ENCODE measurements at regions not wholly inside any gene's neighbourhood (a gene's known extent, or its start where the extent isn't known, plus 50 kb on each side); places are given as distances from the start of the nearest gene placed in this dataset.

DNA sequence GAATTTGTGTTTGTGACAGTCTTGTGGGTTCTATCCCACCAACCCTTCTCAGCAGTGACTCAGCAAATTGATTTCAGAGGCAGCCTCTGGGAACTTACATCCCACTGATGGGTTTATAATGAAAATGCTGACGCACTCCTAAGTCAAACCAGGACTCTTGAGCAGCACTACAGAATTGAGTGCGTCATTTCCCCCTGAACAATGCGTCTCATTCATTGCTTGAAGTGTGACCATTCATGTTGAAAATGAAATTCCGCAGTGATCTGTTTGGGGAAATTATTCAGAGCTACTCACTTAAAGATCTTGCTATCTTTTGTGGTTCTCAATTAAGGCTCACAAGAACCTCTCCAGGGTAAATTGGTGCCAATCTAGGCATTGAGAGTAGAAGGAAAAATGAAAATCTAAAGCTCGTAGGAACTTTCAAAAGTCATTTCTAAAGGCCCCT lies 417.7 kb upstream of the SLC14A2 start:
- no peaks in the 10 kb centered on the region for H3K9me3 Mint-ChIP-seq
- peak overlapping the region; percentile 2 for H3K27ac Mint-ChIP-seq
- no peak overlapping the region for H3K4me3 Mint-ChIP-seq
- ATAC-seq (peak; percentile 98), DNase-seq (ENCODE audit: low spot score in 2 of 2) (peak; percentile 15 to 77)
- H3K4me1 Mint-ChIP-seq, result peaks cover 13% of the 10 kb centered on the region
- no peaks in the 10 kb centered on the region for H3K36me3 Mint-ChIP-seq

GRCh38 chr18:45198526-45198925 lies 416.8 kb upstream of the SLC14A2 start:
- peaks cover 13% of the 10 kb centered on the region for H3K4me1 Mint-ChIP-seq
- H3K4me3 Mint-ChIP-seq, result no peak overlapping the region
- H3K36me3 Mint-ChIP-seq, result no peaks in the 10 kb centered on the region
- H3K9me3 Mint-ChIP-seq, result no peaks in the 10 kb centered on the region
- no peak for ATAC-seq
- DNase-seq (ENCODE audit: low spot score in 2 of 2), result no peak
- H3K27ac Mint-ChIP-seq, result no peak overlapping the region

- H3K27ac Mint-ChIP-seq, result no peak overlapping the region
- H3K4me3 Mint-ChIP-seq, result no peak overlapping the region
- peak; percentile 60 for ATAC-seq
- no peaks in the 10 kb centered on the region for H3K9me3 Mint-ChIP-seq
- peaks cover 13% of the 10 kb centered on the region for H3K4me1 Mint-ChIP-seq
- no peaks in the 10 kb centered on the region for H3K36me3 Mint-ChIP-seq
- DNase-seq (ENCODE audit: low spot score in 2 of 2), result no peak
Measured at GRCh38 chr18:45201029-45201428, 414.2 kb upstream of the SLC14A2 start.

DNA sequence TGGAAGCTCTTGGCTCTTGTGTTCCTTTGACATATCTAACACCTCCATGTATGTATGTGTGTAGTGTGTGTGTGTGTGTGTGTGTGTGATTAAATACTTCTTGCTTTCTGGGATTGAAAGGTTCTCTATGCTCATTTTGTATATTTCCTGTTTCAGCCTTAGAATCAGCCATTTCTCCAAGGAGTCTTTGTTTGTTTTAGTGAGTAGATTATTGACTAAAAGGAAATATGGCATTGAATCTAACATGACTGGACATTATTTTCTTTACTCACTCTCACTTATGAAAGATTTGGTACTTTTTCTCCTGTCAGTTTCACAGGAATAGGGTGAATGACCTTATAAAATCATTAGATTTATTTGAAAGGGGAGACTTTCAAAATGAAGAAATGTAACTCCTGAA lies 413.8 kb upstream of the SLC14A2 start:
- Mint-ChIP-seq H3K36me3 (no peaks in the 10 kb centered on the region), H3K27ac (no peak overlapping the region), H3K9me3 (no peaks in the 10 kb centered on the region), H3K4me1 (peaks cover 13% of the 10 kb centered on the region), H3K4me3 (no peak overlapping the region)
- DNase-seq (ENCODE audit: low spot score in 2 of 2) (no peak), ATAC-seq (no peak)

GRCh38 chr18:45202061-45202460 lies 413.2 kb upstream of the SLC14A2 start:
- no peaks in the 10 kb centered on the region for H3K36me3 Mint-ChIP-seq
- no peak for DNase-seq (ENCODE audit: low spot score in 2 of 2)
- no peaks in the 10 kb centered on the region for H3K9me3 Mint-ChIP-seq
- no peak for ATAC-seq
- H3K4me1 Mint-ChIP-seq, result peaks cover 11% of the 10 kb centered on the region
- H3K27ac Mint-ChIP-seq, result no peak overlapping the region
- no peak overlapping the region for H3K4me3 Mint-ChIP-seq

GRCh38 chr18:45203677-45204076 lies 411.6 kb upstream of the SLC14A2 start:
- no peaks in the 10 kb centered on the region for H3K9me3 Mint-ChIP-seq
- DNase-seq (ENCODE audit: low spot score in 2 of 2) (no peak), ATAC-seq (no peak)
- no peaks in the 10 kb centered on the region for H3K36me3 Mint-ChIP-seq
- H3K27ac Mint-ChIP-seq, result no peak overlapping the region
- H3K4me1 Mint-ChIP-seq, result peaks cover 6% of the 10 kb centered on the region
- H3K4me3 Mint-ChIP-seq, result no peak overlapping the region

DNA sequence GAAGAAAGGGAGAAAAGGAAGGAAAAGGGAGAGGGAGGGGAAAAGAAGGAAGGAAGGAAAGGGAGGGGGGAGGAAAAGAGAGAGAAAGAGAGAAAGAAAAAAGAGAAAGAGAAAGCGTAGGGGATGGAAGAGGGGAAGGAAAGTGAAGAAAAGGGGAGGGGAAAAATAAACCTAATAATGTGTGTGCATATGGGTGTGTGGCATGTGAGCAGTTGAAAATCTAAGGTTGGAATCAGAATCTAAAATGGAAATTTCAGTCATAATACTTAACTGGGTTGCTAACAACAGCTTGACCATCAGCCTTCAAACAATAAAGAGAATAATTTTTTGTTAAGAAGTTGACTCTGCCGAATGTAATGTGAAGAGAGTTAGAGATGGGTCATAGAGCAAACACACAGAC lies 407.9 kb upstream of the SLC14A2 start:
- no peaks in the 10 kb centered on the region for H3K4me1 Mint-ChIP-seq
- H3K36me3 Mint-ChIP-seq, result no peaks in the 10 kb centered on the region
- DNase-seq (ENCODE audit: low spot score in 2 of 2) (no peak), ATAC-seq (no peak)
- H3K27ac Mint-ChIP-seq, result peak overlapping the region; percentile 6
- H3K9me3 Mint-ChIP-seq, result no peaks in the 10 kb centered on the region
- H3K4me3 Mint-ChIP-seq, result no peak overlapping the region

DNA sequence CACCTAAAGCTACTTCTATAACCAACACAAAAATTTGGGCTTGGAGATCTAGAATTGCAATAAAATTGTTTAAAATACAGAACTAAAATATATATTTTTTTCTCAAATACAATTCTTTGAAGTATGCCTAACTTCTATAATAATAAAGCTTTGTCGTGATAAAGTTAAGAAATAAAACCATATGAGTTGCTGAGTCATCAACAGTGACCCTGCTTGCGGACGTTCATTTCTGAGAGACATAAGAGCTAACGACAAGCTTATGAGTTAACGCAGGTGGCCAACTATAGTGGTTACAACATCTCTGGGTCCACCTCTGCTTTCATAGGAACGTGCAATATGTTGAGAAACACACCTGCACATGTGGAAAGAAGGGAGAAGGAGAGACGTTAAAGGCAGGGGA lies 407.1 kb upstream of the SLC14A2 start:
- Mint-ChIP-seq H3K4me1 (no peaks in the 10 kb centered on the region), H3K27ac (no peak overlapping the region), H3K36me3 (no peaks in the 10 kb centered on the region), H3K9me3 (no peaks in the 10 kb centered on the region), H3K4me3 (no peak overlapping the region)
- ATAC-seq (no peak), DNase-seq (ENCODE audit: low spot score in 2 of 2) (no peak)

GRCh38 chr18:45212181-45213039 lies 402.9 kb upstream of the SLC14A2 start:
- Mint-ChIP-seq H3K27ac (no peak overlapping the region), H3K9me3 (no peaks in the 10 kb centered on the region), H3K36me3 (no peaks in the 10 kb centered on the region), H3K4me3 (no peak overlapping the region), H3K4me1 (no peaks in the 10 kb centered on the region)
- peak; percentile 98 for ATAC-seq
- DNase-seq (ENCODE audit: low spot score in 2 of 2), result peak; percentile 77 to 91

GRCh38 chr18:45213040-45213333 lies 402.3 kb upstream of the SLC14A2 start:
- ATAC-seq, result no peak
- Mint-ChIP-seq H3K4me3 (no peak overlapping the region), H3K36me3 (no peaks in the 10 kb centered on the region), H3K27ac (no peak overlapping the region), H3K9me3 (no peaks in the 10 kb centered on the region), H3K4me1 (no peaks in the 10 kb centered on the region)
- DNase-seq (ENCODE audit: low spot score in 2 of 2), result no peak

DNA sequence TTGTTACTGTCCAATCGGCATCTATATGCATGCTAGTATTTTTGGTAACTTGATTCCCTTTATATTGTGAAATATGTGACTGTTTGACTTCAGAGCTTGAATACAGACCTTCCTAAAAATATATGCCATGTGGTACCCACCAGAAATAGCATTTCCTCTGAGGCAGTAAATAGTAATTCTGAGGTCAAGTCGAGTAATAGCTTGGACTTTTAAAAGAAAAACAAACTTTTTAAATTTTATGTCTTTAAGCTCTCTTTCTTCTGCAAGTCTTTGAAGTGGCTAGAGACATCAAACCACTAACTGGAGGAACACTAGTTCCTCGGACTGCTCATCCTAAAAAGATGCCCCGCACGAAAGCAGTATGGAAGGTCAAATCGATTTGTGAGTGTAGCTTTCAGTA lies 396.8 kb upstream of the SLC14A2 start:
- DNase-seq (ENCODE audit: low spot score in 2 of 2) (no peak), ATAC-seq (no peak)
- H3K4me1 Mint-ChIP-seq, result no peaks in the 10 kb centered on the region
- H3K9me3 Mint-ChIP-seq, result no peaks in the 10 kb centered on the region
- H3K4me3 Mint-ChIP-seq, result no peak overlapping the region
- no peaks in the 10 kb centered on the region for H3K36me3 Mint-ChIP-seq
- no peak overlapping the region for H3K27ac Mint-ChIP-seq

GRCh38 chr18:45221363-45221762 lies 393.9 kb upstream of the SLC14A2 start:
- H3K36me3 Mint-ChIP-seq, result no peaks in the 10 kb centered on the region
- no peak overlapping the region for H3K27ac Mint-ChIP-seq
- DNase-seq (ENCODE audit: low spot score in 2 of 2) (no peak), ATAC-seq (peak; percentile 90)
- H3K9me3 Mint-ChIP-seq, result no peaks in the 10 kb centered on the region
- H3K4me3 Mint-ChIP-seq, result no peak overlapping the region
- no peaks in the 10 kb centered on the region for H3K4me1 Mint-ChIP-seq

GRCh38 chr18:45222180-45222579 lies 393.1 kb upstream of the SLC14A2 start:
- DNase-seq (ENCODE audit: low spot score in 2 of 2) (no peak), ATAC-seq (no peak)
- Mint-ChIP-seq H3K36me3 (no peaks in the 10 kb centered on the region), H3K4me1 (no peaks in the 10 kb centered on the region), H3K4me3 (no peak overlapping the region), H3K27ac (no peak overlapping the region), H3K9me3 (no peaks in the 10 kb centered on the region)

GRCh38 chr18:45227001-45227742 lies 388.1 kb upstream of the SLC14A2 start:
- Mint-ChIP-seq H3K36me3 (no peaks in the 10 kb centered on the region), H3K27ac (no peak overlapping the region), H3K4me3 (no peak overlapping the region), H3K4me1 (no peaks in the 10 kb centered on the region), H3K9me3 (no peaks in the 10 kb centered on the region)
- DNase-seq (ENCODE audit: low spot score in 2 of 2) (no peak), ATAC-seq (no peak)

DNA sequence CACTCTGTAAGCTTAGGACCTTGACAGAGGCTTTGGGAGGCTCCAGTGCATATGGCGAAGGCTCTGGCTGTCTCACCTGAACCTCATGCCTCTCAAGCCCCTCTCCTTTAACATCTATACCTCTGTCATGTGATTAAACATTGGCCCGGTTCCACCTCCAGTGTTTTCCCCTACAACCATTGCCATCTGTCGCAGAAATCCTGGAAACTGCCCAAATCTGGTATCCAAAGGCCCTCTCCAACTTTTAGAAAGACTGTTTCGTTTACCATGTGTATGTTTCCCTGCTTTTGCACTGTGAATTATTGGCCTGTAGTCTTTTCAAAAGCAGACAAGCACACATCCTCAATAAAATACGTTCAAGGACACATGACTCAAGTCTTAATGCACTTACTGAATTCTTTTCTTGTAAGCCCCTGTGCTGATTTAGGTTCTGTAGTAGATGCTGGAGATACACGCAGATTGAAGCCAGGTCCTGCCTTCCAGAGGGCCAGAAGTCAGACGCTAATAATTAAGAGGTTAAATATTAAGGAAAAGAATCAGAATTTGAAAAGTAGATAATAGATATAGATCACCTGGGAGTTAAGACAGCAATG lies 386.4 kb upstream of the SLC14A2 start:
- ATAC-seq (no peak), DNase-seq (ENCODE audit: low spot score in 2 of 2) (no peak)
- Mint-ChIP-seq H3K36me3 (no peaks in the 10 kb centered on the region), H3K9me3 (no peaks in the 10 kb centered on the region), H3K4me3 (no peak overlapping the region), H3K4me1 (no peaks in the 10 kb centered on the region), H3K27ac (no peak overlapping the region)

DNA sequence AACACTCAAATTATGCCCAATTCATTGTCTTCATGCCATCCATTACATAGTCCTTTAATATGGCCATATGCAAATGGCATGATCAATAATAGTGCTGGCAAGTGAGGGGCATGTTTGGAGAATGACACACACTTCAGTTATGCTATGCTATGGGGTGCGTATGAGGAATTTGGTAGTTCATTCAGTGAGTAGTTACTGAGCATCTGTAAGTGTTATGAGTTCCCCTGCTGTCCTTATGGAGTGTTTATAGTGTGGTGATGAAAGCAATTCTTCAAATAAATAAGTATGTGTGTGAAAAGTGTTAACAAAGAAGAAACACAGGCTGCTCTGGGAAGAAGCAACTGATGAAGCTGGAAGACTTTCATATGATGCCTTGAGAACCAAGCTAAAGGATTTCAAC lies 383.7 kb upstream of the SLC14A2 start:
- DNase-seq (ENCODE audit: low spot score in 2 of 2) (no peak), ATAC-seq (no peak)
- no peaks in the 10 kb centered on the region for H3K36me3 Mint-ChIP-seq
- H3K9me3 Mint-ChIP-seq, result no peaks in the 10 kb centered on the region
- H3K27ac Mint-ChIP-seq, result no peak overlapping the region
- no peak overlapping the region for H3K4me3 Mint-ChIP-seq
- no peaks in the 10 kb centered on the region for H3K4me1 Mint-ChIP-seq
